Activated CD4-positive, alpha-beta T cell treated with anti-CD3 and anti-CD28 coated beads for 36 hours (primary cell): ENCODE measurements at regions not wholly inside any gene's neighbourhood (a gene's known extent, or its start where the extent isn't known, plus 50 kb on each side); places are given as distances from the start of the nearest gene placed in this dataset.

Experiments
- ATAC-seq: fragments of 200-7000 bp; cut with Tn5 transposase; one replicate; pipeline ENCODE4 v1.10.0; 2021; ENCODE audit warnings: mild to moderate bottlenecking, moderate library complexity
- CTCF ChIA-PET: fragments of 350-600 bp; sonication (Branson Sonifier 250); formaldehyde crosslinking; loops from one replicate; lab custom pipeline; 2021; ENCODE audit warnings: antibody characterized with exemption; lab: Charles Lee
- POLR2A ChIA-PET: fragments of 350-600 bp; sonication (Branson Sonifier 250); formaldehyde crosslinking; loops from one replicate; lab custom pipeline; 2021; ENCODE audit warnings: antibody characterized with exemption, inconsistent platforms; lab: Charles Lee
- DNase-seq: peaks from one replicate; pipeline ENCODE4 v3.0.0-alpha.2; 2020
- H3K27ac Mint-ChIP-seq: one replicate; pipeline ENCODE4 v1.8.0; 2021; ENCODE audit warnings: mixed read lengths
- H3K27me3 Mint-ChIP-seq: one replicate; pipeline ENCODE4 v1.8.0; 2021; ENCODE audit warnings: mixed read lengths
- H3K36me3 Mint-ChIP-seq: one replicate; pipeline ENCODE4 v1.8.0; 2021; ENCODE audit warnings: low read depth, mixed read lengths
- H3K4me1 Mint-ChIP-seq: one replicate; pipeline ENCODE4 v1.8.0; 2021; ENCODE audit warnings: mixed read lengths
- H3K4me3 Mint-ChIP-seq: one replicate; pipeline ENCODE4 v1.8.0; 2021; ENCODE audit warnings: mild to moderate bottlenecking, moderate library complexity, mixed read lengths
- H3K9me3 Mint-ChIP-seq: one replicate; pipeline ENCODE4 v1.8.0; 2021; ENCODE audit warnings: low read depth, mixed read lengths
- intact Hi-C, 2 experiments: fragments of 100-400 bp; cut with DNase I in 1 of 2; cut with micrococcal nuclease in 1 of 2; formaldehyde crosslinking; loops; one replicate each; pipeline versions ENCODE4 v1.14.2 to v1.15.1; 2022 to 2024; cut with DNase I, micrococcal nuclease

DNA sequence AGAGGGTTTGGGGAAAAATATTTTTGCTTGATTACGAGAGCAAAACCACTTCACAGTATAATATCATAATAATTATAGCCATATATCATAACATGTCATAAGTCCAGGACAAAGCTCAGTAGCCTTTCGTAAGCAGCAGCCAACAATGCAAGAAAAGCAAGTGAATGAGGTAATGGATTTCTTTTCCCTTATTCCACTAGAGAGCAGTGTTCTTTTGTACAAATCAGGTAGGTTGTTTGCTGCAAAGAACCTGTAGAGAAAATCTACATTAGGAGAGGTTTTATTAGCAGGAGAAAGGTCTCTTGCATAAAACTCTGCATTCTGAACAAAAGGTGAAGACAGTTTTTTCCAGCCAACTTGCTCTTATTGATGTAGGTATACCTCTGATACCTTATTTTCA, 1033.4 kb downstream of the TLE4 start:
- no peaks in the 10 kb centered on the region for H3K36me3 Mint-ChIP-seq
- DNase-seq (no peak), ATAC-seq (no peak)
- intact Hi-C loops = no loop called here
- peaks cover 2% of the 10 kb centered on the region for H3K9me3 Mint-ChIP-seq
- H3K27ac Mint-ChIP-seq = no peak overlapping the region
- no peaks in the 10 kb centered on the region for H3K4me1 Mint-ChIP-seq
- no peak overlapping the region for H3K4me3 Mint-ChIP-seq
- CTCF ChIA-PET = no interaction called here
- H3K27me3 Mint-ChIP-seq = no peaks in the 10 kb centered on the region
- POLR2A ChIA-PET = no interaction called here

DNA sequence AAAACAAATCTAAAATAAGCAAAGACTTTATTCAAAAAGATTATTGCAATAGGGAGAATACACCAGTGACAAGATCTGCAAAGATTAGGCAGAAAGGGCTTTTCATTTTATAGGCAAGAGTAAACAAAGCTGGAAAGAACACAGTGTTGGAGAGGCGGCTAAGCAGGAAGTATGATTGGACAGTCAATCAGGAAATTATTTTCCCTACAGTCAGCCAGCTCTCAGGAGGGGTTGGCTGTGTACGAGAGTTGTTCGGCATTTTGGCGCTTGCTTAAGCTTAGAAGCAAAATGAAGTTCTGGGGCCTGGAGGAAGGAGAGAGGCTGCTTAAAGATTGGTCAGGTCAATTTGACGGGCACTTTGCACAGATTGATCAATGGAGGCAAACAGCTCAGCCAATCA, 1030.5 kb downstream of the TLE4 start:
- no peaks in the 10 kb centered on the region for H3K27me3 Mint-ChIP-seq
- DNase-seq = no peak
- no peaks in the 10 kb centered on the region for H3K9me3 Mint-ChIP-seq
- H3K36me3 Mint-ChIP-seq = no peaks in the 10 kb centered on the region
- no peak for ATAC-seq
- H3K4me1 Mint-ChIP-seq = no peaks in the 10 kb centered on the region
- ChIA-PET POLR2A (no interaction called here), CTCF (interaction anchor here (0.6 kb wide), 2 partner anchors 99 to 1682 kb away, joined by 3 read pairs; no protein-coding TSS in a partner anchor)
- no peak overlapping the region for H3K4me3 Mint-ChIP-seq
- no peak overlapping the region for H3K27ac Mint-ChIP-seq
- intact Hi-C loops = loop anchor here in 1 of 2 experiments (1.0 kb wide), 1 partner anchor 49 kb away; no protein-coding TSS in a partner anchor

DNA sequence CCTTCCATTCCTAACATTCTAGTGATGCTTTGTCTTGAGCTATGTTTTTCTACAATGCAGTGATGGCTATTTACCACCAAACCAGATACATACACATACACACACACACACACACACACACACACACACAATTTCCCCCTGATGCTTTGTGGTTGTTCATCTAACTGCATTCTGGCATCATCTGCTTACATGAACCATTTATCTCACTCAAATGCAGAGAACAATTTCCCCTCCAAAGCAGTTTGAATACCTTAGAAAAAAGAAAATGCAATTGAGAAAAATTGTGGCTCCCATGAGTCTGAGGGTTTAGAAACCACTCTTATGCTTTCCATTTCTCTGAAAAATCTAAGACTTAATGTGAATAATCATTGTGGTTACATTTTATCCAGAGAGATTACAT, 1024.8 kb downstream of the TLE4 start:
- ATAC-seq = no peak
- DNase-seq = no peak
- H3K27ac Mint-ChIP-seq = no peak overlapping the region
- ChIA-PET CTCF (no interaction called here), POLR2A (no interaction called here)
- H3K4me3 Mint-ChIP-seq = no peak overlapping the region
- no peaks in the 10 kb centered on the region for H3K36me3 Mint-ChIP-seq
- intact Hi-C loops = no loop called here
- no peaks in the 10 kb centered on the region for H3K4me1 Mint-ChIP-seq
- H3K27me3 Mint-ChIP-seq = no peaks in the 10 kb centered on the region
- H3K9me3 Mint-ChIP-seq = peaks cover 2% of the 10 kb centered on the region

DNA sequence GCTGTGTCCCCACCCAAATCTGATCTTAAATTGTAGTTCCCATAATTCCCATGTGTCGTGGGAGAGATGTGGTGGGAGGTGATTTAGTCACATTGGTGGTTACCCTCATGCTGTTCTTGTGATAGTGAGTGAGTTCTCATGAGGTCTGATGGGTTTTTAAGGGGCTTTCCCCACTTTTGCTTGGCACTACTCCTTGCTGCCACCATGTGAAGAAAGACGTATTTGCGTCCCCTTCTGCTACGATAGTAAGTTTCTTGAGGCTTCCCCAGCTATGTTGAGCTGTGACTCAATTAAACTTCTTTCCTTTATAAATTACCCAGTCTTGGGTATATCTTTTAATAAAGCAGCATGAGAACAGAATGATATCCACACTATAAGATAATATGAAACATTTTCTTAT, 1023.4 kb downstream of the TLE4 start:
- CTCF ChIA-PET = interaction anchor here (0.6 kb wide), 1 partner anchor 299 kb away, joined by 3 read pairs; no protein-coding TSS in a partner anchor
- no peaks in the 10 kb centered on the region for H3K27me3 Mint-ChIP-seq
- ATAC-seq = no peak
- intact Hi-C loops = no loop called here
- peaks cover 2% of the 10 kb centered on the region for H3K9me3 Mint-ChIP-seq
- POLR2A ChIA-PET = no interaction called here
- no peak overlapping the region for H3K27ac Mint-ChIP-seq
- H3K36me3 Mint-ChIP-seq = no peaks in the 10 kb centered on the region
- H3K4me3 Mint-ChIP-seq = no peak overlapping the region
- no peak for DNase-seq
- no peaks in the 10 kb centered on the region for H3K4me1 Mint-ChIP-seq

DNA sequence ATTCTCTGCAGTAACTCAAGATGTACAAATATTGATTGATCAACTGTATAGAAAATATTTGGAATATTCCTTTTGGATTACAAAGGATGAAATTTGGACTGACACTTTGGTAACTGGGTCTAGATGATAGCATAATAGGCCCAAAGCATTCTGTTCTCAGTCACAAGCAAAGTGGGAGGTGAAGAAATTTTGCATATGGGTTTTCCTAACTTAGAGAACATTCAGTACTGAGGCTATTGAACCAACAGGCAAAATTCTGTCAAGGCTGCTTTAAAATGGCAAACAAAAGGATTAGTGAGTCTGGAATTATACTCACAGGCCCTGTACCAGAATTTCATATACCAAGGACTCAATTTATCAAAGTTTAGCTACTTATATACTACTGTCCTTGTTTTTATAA, 1020.6 kb downstream of the TLE4 start:
- Mint-ChIP-seq H3K9me3 (peaks cover 2% of the 10 kb centered on the region), H3K27me3 (no peaks in the 10 kb centered on the region), H3K4me3 (no peak overlapping the region), H3K27ac (no peak overlapping the region), H3K4me1 (no peaks in the 10 kb centered on the region), H3K36me3 (no peaks in the 10 kb centered on the region)
- ATAC-seq = no peak
- DNase-seq = no peak
- CTCF ChIA-PET = no interaction called here
- POLR2A ChIA-PET = no interaction called here
- intact Hi-C loops = no loop called here

DNA sequence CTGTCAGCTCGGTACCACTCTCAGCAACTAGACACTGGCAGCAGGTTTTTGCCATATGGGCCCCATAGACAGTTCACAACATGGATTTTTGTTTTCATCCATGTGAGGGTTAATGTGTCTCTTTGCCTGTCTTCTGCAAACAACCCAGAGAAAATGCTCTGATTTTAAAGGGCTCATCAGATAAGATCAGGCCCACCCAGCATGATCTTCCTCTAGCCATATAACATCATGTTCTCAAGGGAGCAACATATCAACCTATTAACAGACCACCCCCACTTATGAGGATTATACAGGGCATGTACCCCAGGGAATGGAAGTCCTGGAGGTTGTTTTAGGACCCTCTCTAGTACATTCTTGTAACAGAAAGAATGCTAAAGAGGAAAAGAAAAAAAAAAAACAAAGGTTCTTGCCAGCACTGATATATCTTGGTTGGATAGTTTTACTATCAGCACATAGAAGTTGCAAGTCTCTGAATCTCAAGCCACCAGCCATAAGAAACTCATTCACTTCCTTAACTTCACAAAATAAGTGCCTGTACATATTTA, 1015.1 kb downstream of the TLE4 start:
- intact Hi-C loops = no loop called here
- no peaks in the 10 kb centered on the region for H3K27me3 Mint-ChIP-seq
- no peak for DNase-seq
- no peaks in the 10 kb centered on the region for H3K4me1 Mint-ChIP-seq
- ATAC-seq = no peak
- no peak overlapping the region for H3K4me3 Mint-ChIP-seq
- H3K9me3 Mint-ChIP-seq = peaks cover 5% of the 10 kb centered on the region
- H3K27ac Mint-ChIP-seq = no peak overlapping the region
- CTCF ChIA-PET = interaction anchor here (0.6 kb wide), 1 partner anchor 14 kb away, joined by 3 read pairs; no protein-coding TSS in a partner anchor
- POLR2A ChIA-PET = no interaction called here
- H3K36me3 Mint-ChIP-seq = no peaks in the 10 kb centered on the region

DNA sequence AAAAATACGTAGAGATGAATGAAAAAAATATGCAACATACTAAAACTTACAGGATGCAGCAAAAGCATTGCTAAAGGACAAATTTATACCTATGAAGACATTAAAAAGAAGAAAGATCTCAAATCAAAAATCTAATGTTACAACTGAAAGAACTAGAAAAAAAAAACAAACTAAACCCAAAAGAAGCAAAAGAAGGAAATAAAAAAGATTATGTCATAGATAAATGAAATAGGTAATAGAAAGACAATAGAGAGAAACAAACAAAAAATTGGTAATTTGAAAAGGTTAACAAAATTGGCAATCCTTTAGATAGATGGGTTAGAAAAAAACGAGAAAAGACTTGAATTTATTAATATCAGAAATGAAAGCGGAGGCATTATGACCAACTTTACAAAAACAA, 1000.2 kb downstream of the TLE4 start:
- no peak overlapping the region for H3K27ac Mint-ChIP-seq
- no peaks in the 10 kb centered on the region for H3K36me3 Mint-ChIP-seq
- POLR2A ChIA-PET = no interaction called here
- H3K27me3 Mint-ChIP-seq = no peaks in the 10 kb centered on the region
- DNase-seq (no peak), ATAC-seq (no peak)
- no peak overlapping the region for H3K4me3 Mint-ChIP-seq
- intact Hi-C loops = no loop called here
- no peaks in the 10 kb centered on the region for H3K4me1 Mint-ChIP-seq
- H3K9me3 Mint-ChIP-seq = peaks cover 33% of the 10 kb centered on the region
- CTCF ChIA-PET = no interaction called here

DNA sequence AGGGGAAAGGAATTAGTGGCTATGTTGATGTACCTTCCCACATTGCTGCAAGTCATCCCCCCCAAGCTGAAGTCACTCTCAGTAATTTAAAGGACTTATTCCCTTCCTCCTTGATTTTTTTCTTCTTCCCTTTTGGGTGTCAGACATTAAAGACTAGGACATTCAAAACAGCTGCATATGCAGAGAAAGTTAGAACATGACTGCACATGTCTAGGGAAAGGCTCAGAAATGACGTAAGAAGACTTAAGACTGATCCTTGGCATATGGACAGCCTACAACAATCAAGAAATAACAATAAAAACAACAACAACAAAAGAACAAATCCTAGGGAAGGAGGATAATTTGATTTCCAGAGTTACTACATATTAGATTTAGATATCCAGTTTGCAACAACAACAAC, 997.5 kb downstream of the TLE4 start:
- H3K36me3 Mint-ChIP-seq = no peaks in the 10 kb centered on the region
- H3K4me1 Mint-ChIP-seq = no peaks in the 10 kb centered on the region
- no peak overlapping the region for H3K27ac Mint-ChIP-seq
- H3K4me3 Mint-ChIP-seq = no peak overlapping the region
- intact Hi-C loops = no loop called here
- ATAC-seq (no peak), DNase-seq (no peak)
- POLR2A ChIA-PET = no interaction called here
- H3K27me3 Mint-ChIP-seq = no peaks in the 10 kb centered on the region
- CTCF ChIA-PET = no interaction called here
- peaks cover 26% of the 10 kb centered on the region for H3K9me3 Mint-ChIP-seq

DNA sequence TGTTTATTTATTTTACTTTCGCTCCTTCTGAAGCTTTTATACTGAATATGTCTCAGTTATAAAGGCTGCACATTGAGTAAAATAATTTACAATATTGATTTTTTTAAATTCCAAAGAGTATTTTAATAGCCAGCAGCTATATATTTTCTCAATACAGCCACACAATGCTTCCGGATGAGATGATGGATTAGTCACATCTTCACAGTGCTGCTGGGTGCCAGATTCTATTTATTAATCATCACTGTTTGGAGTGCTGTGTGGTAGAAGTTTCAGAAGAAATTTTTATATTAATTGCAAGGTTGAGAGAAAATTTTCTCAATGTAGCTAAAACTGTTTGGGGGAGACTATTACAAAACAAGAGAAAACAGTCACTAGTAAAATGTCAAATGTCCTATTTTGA, 989.8 kb downstream of the TLE4 start:
- H3K27ac Mint-ChIP-seq = no peak overlapping the region

DNA sequence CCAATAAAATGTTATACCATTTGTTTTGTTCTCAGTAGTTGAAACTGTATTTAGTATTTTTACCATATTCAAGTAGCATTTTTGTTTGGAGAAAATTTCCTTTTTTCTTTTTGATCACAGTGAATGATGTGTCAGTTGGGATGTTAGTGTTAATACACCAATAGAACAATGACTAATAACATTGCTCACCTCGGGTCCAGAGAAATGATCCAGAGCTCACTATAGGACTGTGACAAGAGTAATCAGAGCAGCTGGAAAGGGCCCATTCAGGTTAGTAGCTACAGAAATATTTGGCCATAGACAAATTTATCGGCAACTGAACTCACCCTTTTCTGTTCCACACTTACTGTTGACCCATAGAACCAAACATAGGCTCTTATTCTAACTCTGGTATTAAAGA, 989.2 kb downstream of the TLE4 start:
- no peaks in the 10 kb centered on the region for H3K27me3 Mint-ChIP-seq
- CTCF ChIA-PET = no interaction called here
- POLR2A ChIA-PET = no interaction called here

More for the DNA sequence above, 989.8 kb downstream of the TLE4 start:
- intact Hi-C loops = no loop called here
- no peak for ATAC-seq
- Mint-ChIP-seq H3K4me1 (no peaks in the 10 kb centered on the region), H3K27me3 (no peaks in the 10 kb centered on the region), H3K9me3 (peaks cover 10% of the 10 kb centered on the region), H3K36me3 (no peaks in the 10 kb centered on the region), H3K4me3 (no peak overlapping the region)
- ChIA-PET POLR2A (no interaction called here), CTCF (no interaction called here)
- no peak for DNase-seq

DNA sequence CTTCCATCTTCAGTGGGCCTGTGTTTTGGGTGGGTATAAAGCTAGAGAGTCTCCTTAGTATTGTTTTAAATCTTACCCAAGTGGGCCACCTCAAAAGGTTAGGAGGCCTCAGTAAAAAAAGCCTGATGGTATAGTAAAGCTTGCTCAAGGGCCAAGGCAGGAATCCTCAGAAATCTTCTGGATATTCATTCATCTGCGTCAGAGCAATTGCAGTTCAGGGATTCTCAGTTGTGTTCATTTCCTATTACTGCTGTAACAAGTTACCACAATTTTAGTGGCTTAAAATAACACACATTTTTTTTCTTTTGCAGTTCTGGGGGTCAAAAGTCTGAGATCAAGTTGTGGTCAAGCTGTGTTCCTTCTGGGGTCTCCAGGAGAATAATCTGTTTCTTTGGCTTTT, 985.5 kb downstream of the TLE4 start:
- Mint-ChIP-seq H3K4me3 (no peak overlapping the region), H3K36me3 (no peaks in the 10 kb centered on the region), H3K4me1 (no peaks in the 10 kb centered on the region), H3K27me3 (no peaks in the 10 kb centered on the region), H3K27ac (no peak overlapping the region), H3K9me3 (peaks cover 2% of the 10 kb centered on the region)
- CTCF ChIA-PET = no interaction called here
- POLR2A ChIA-PET = no interaction called here
- ATAC-seq (no peak), DNase-seq (no peak)
- intact Hi-C loops = no loop called here

More for the DNA sequence above, 989.2 kb downstream of the TLE4 start:
- no peaks in the 10 kb centered on the region for H3K4me1 Mint-ChIP-seq
- DNase-seq = no peak
- no peak overlapping the region for H3K4me3 Mint-ChIP-seq
- H3K36me3 Mint-ChIP-seq = no peaks in the 10 kb centered on the region
- intact Hi-C loops = no loop called here
- no peak for ATAC-seq
- H3K9me3 Mint-ChIP-seq = peaks cover 10% of the 10 kb centered on the region
- H3K27ac Mint-ChIP-seq = no peak overlapping the region

DNA sequence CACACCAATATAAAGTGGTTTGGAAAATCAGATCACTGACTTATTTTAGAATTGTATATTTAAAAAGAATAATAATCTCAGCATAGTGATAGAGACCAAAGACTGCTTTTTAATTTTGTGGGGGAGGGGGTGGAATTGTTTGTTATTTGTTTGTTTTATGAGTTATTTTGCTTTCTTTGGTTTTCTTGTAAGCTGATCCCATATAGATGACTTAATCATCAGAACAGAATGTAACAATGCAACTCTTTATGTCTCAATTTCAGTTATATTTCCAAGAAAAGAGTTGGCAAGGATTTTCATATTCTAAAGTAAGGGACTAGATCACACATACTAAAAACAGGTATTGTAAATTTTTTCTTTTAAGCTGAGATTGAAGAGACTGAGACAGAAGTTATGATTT, 984.9 kb downstream of the TLE4 start:
- Mint-ChIP-seq H3K27me3 (no peaks in the 10 kb centered on the region), H3K9me3 (peaks cover 2% of the 10 kb centered on the region)
- ATAC-seq = no peak

More for the DNA sequence above, 984.9 kb downstream of the TLE4 start:
- Mint-ChIP-seq H3K27ac (no peak overlapping the region), H3K4me1 (no peaks in the 10 kb centered on the region), H3K4me3 (no peak overlapping the region), H3K36me3 (no peaks in the 10 kb centered on the region)
- intact Hi-C loops = no loop called here
- DNase-seq = no peak
- CTCF ChIA-PET = no interaction called here
- POLR2A ChIA-PET = no interaction called here
